ENCODE measurements at regions not wholly inside any gene's neighbourhood (a gene's known extent, or its start where the extent isn't known, plus 50 kb on each side); places are given as distances from the start of the nearest gene placed in this dataset.

GRCh38 chr1:58839846-58840835 is 56.3 kb upstream of the JUN start:
- TF ChIP-seq CTCF (IDR thresholded peaks at IDR 0.05; ENCODE audit: poor library complexity, severe bottlenecking) (no peak), EP300 (conservative IDR thresholded peaks at IDR 0.05; ENCODE audit: poor library complexity, severe bottlenecking) (no peak), POLR2AphosphoS5 (IDR thresholded peaks at IDR 0.05) (no peak), EZH2 (IDR thresholded peaks at IDR 0.05; ENCODE audit: borderline replicate concordance, insufficient read depth, low read length, poor library complexity, severe bottlenecking) (no peak), RAD21 (conservative IDR thresholded peaks at IDR 0.05) (no peak), SMC3 (conservative IDR thresholded peaks at IDR 0.05; ENCODE audit: poor library complexity) (no peak), REST (IDR thresholded peaks at IDR 0.05; ENCODE audit: borderline replicate concordance) (no peak), MXI1 (conservative IDR thresholded peaks at IDR 0.05; ENCODE audit: poor library complexity, severe bottlenecking) (no peak), TAF1 (IDR thresholded peaks at IDR 0.05; ENCODE audit: low read depth) (no peak)
